ENCODE measurements at regions not wholly inside any gene's neighbourhood (a gene's known extent, or its start where the extent isn't known, plus 50 kb on each side); places are given as distances from the start of the nearest gene placed in this dataset.

DNA sequence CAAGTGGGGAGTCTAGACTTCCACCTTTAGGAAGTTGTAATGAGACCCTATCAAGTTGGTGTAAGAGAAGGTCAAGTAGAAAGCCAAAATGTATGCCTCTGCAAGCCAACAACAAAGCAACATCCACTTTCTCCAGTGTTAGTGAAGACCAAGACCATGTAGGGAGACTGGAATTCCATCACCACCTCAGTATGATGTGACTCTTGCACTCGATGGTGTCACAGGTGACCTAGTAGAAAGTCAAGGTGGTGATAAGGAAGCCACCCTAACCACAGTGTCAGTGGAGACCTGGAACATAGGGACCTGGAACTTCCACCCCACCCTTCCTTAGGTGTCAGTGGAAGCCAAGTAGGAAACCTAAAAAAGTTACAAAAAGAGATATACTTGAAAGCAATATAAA, 278.1 kb upstream of the KCNMB2 start:
- DNase-seq (ENCODE audit: low spot score): no peak

- no peak for DNase-seq (ENCODE audit: low spot score)
Observed at GRCh38 chr3:178259703-178260102, 276.5 kb upstream of the KCNMB2 start.

- DNase-seq (ENCODE audit: low spot score): no peak
Observed at GRCh38 chr3:178260887-178261565, 275.2 kb upstream of the KCNMB2 start.

- no peak for DNase-seq (ENCODE audit: low spot score)
Observed at GRCh38 chr3:178263236-178263916, 272.9 kb upstream of the KCNMB2 start.

DNA sequence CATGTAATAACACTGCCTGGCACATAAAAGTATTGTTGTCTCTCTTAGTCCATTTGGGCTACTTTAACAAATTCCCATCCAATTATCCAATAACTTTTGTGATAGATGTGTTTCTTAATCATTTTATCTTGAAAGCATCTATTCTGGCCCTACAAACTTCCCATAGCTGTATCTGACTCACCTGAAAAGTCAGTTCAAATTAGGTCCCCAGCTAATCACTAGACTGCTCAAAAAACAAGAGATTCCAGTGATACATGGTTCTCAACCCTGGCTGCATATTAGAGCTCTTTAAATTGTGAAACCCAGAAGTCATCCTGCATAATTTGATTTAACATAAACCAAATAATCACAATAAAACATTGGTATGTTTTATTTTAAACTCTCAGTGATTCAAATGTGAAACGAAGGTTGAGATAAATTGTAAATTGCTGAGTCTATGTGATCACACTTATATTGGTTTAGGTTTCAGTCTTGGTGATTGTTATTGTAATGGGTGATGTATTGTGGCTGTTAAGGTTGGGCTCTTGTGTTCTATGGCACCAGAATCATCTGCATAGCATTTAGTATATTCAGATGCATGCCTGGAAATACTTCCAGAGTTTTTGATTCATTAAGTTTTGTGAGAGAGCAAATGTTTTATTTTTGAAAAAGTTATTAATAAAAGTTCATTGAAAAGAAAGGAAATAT, 268.9 kb upstream of the KCNMB2 start:
- DNase-seq (ENCODE audit: low spot score): no peak

DNA sequence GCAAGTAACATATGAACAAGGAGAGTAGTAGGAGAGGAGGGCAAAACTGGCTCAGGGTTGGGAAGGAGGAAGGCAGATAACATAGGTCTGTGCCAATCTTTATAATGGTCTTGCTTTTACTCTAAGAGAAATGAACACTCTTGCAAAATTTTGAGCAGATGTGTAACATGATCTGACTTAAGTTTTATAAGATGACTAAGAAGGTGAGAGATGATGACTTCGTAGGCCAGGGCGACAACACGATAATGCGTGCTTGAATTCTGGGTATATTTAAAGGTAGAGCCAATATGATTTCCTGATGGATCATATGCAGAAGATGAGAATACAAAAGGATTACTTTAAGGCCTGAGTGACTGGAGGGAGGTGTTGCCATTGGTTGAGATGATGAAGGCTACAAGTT, 265.4 kb upstream of the KCNMB2 start:
- no peak for DNase-seq (ENCODE audit: low spot score)

GRCh38 chr3:178271740-178272387, 264.4 kb upstream of the KCNMB2 start:
- no peak for DNase-seq (ENCODE audit: low spot score)

DNA sequence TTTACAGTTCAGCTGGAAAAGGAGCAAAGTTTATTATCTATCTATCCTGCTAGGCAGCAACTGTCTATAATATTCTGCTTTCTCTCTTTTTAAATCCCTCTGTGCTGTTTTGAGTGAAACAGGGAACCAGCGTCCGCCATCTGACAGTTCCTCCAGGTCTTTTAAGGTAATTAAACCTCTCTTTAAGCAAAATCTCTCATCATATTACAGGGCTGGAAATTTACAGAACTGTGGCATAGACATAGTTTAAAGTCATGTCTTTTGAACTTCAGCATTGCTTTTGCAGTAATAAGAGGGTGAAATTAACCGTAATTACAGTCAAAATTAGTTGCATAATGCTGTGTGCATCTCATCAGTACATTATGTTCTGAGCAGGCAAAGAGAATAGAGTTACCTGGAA, 263.4 kb upstream of the KCNMB2 start:
- DNase-seq (ENCODE audit: low spot score): no peak

DNA sequence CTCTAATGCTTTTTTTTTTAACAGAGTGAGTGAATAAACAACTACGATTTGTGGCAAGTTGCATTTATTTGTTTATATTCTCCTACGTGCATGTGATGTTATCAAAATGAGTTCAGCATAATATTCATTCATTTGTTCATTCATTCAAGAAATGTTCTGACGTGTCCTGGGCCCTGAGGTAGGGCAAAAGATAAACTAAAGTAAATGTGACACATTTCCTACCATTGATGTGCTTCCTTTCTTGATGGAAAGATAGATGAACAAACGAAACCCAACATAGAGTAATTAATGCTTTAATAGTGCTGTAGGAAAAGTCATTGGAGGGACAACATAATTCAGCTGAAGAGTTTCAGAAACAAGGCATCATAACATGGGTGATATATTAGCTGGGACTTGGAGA, 261.5 kb upstream of the KCNMB2 start:
- DNase-seq (ENCODE audit: low spot score): no peak

- no peak for DNase-seq (ENCODE audit: low spot score)
Observed at GRCh38 chr3:178275311-178275710, 260.9 kb upstream of the KCNMB2 start.

DNA sequence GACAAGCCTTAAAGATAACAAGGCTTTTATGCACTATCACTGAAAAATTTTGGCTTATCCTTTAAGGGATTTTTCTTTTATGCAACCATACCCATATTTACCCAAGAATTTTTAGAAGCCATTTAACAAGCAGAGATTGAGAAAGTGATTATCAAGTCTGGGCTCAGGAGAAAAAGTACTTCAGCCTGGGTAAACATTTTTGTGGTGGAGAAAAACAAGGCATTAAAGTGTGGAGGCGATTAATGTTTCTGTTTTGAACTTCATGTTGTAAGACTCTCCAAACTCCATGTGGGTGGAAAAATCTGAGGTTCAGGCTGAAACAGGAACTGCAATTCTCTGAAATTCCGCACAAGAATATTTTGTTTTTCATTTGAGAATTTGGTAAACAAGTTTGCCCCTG, 260.4 kb upstream of the KCNMB2 start:
- DNase-seq (ENCODE audit: low spot score): no peak

DNA sequence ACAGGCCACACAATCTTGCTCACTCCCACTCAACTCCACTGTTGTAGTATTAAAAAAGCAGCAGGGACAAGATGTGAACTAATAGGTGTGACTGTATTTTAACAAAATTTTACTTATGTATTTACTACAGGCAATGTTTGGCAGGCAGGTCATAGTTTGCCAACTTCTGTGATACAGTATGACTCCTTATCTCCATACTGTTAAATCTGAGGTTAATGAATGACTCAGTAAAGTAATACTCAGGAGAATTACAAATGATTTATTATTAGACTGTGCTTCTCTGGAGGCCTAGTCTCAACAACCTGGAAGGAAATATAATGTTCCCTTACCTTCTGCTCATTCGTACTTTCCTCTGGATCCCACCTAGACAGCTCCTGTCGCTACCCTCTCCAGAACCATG, 258.6 kb upstream of the KCNMB2 start:
- DNase-seq (ENCODE audit: low spot score): no peak

DNA sequence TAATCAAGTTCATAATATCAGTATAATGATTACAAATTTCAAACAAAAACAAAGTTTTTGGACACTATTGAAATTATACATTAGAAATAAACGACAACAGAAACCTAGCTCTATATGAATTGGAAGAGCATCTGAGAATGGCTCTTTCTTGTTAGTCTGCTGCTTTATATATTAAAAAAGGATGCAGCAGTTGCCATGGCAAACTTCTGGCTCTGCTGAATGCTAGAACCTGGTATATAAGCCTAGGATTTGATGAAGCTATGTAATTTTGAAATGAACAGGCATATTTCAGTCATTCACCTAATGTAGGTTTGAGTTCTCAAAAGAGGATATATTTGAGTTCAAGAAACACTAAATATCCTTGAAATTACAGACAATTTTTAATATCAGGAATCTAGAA, 252.7 kb upstream of the KCNMB2 start:
- no peak for DNase-seq (ENCODE audit: low spot score)

GRCh38 chr3:178284181-178284580, 252.1 kb upstream of the KCNMB2 start:
- DNase-seq (ENCODE audit: low spot score): no peak

- no peak for DNase-seq (ENCODE audit: low spot score)
Observed at GRCh38 chr3:178288074-178288473, 248.2 kb upstream of the KCNMB2 start.

DNA sequence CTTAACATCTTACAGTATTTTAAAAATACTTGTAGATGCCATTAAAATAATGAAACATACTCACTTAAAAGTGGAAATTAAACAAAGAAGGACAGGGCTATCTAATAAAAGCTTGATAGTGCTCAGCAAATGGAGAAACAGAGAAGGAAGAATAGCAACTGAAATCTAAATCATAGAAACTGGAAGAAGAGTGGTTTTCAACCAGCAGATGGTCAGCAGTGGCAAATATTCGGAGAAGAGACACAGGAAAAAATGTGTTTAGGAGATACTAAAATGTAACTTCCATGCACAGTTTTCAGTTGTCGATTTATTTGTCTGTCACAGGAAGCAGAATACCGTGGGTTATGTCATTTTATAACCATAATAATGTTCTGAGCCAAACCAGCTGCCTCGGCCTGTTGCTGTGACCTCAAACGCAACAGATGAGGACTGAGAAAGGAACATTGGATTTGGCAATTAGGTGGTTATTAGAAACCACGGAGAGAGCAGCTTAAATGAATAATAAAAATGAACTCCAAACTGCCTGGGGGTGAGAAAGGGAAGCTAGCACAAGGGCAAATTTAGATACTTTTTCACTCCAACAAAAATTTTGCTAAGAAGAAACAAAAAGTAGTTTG, 246.6 kb upstream of the KCNMB2 start:
- DNase-seq (ENCODE audit: low spot score): peak; percentile 35

GRCh38 chr3:178291574-178292370, 244.5 kb upstream of the KCNMB2 start:
- DNase-seq (ENCODE audit: low spot score): peak; percentile 87

GRCh38 chr3:178295292-178295912, 240.8 kb upstream of the KCNMB2 start:
- no peak for DNase-seq (ENCODE audit: low spot score)

GRCh38 chr3:178297199-178297598, 239.0 kb upstream of the KCNMB2 start:
- DNase-seq (ENCODE audit: low spot score): no peak

DNA sequence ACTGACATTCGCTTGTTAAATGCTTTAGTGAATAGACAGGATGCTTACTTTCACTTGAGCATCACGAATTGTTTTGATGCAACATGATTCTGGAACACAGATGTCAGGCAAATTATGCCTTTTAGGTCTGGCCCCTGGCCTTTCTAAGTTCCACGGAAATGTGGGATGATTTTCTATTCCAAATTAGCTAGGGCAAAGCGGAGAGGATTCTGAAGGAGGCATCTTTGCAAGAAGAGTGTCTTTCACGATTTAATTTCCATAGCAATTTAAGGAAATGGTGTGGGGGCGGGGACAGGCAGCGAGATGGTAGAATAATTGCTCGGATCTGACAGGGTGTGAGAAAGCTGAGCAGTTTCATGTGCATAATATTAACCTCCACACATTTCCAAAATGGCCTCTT, 238.5 kb upstream of the KCNMB2 start:
- no peak for DNase-seq (ENCODE audit: low spot score)

GRCh38 chr3:178300441-178300959, 235.7 kb upstream of the KCNMB2 start:
- DNase-seq (ENCODE audit: low spot score): no peak

Data from cerebellar cortex (tissue), 1 donor.